Gastrocnemius medialis (tissue), 4 donors: ENCODE measurements at regions not wholly inside any gene's neighbourhood (a gene's known extent, or its start where the extent isn't known, plus 50 kb on each side); places are given as distances from the start of the nearest gene placed in this dataset.

Experiments used
- CTCF ChIP-seq, 5 experiments: fragments of 450-650 bp in 3 of 5; fragments of 200-600 bp in 2 of 5; sonication (generic) in 2 of 5; IDR thresholded peaks in 4 of 5; conservative IDR thresholded peaks in 1 of 5; 1 replicate in 4 of 5; 2 replicates in 1 of 5; pipeline ENCODE4 v1.5.1; 2016 to 2019; ENCODE audit warnings: antibody characterized with exemption in 5 of 5, mild to moderate bottlenecking in 3 of 5, moderate library complexity in 3 of 5
- POLR2A ChIP-seq, 2 donors: fragments of 450-650 bp; IDR thresholded peaks; one replicate each; pipeline ENCODE4 v1.6.1; 2017; ENCODE audit warnings: antibody characterized with exemption in 2 of 2, mild to moderate bottlenecking in 2 of 2, moderate library complexity in 2 of 2

- no peak for TF ChIP-seq POLR2A (IDR thresholded peaks at IDR 0.05)
- no peak for TF ChIP-seq CTCF (IDR thresholded peaks at IDR 0.05 in 4 of 5, conservative IDR thresholded peaks at IDR 0.05 in 1 of 5)
Observed at GRCh38 chr18:28690100-28690499, 513.2 kb upstream of the CDH2 start.
